T-helper 2 cell treated with Interferon-gamma antibody and Interleukin-4, amounts not matched to agents 5 μg/mL and 100 μg/mL, for 36 hours (primary cell): ENCODE measurements at regions not wholly inside any gene's neighbourhood (a gene's known extent, or its start where the extent isn't known, plus 50 kb on each side); places are given as distances from the start of the nearest gene placed in this dataset.

Source experiments
- DNase-seq: peaks from one replicate; pipeline ENCODE4 v3.0.0; 2021; ENCODE audit warnings: low spot score
- H3K27ac Mint-ChIP-seq: one replicate; pipeline ENCODE4 v1.8.0; 2021; ENCODE audit warnings: mild to moderate bottlenecking, mixed read lengths
- H3K27me3 Mint-ChIP-seq: one replicate; pipeline ENCODE4 v1.8.0; 2021; ENCODE audit warnings: low read depth, mixed read lengths
- H3K36me3 Mint-ChIP-seq: one replicate; pipeline ENCODE4 v1.8.0; 2021; ENCODE audit warnings: low read depth, mixed read lengths
- H3K4me1 Mint-ChIP-seq: one replicate; pipeline ENCODE4 v1.8.0; 2021; ENCODE audit warnings: low read depth, mixed read lengths
- H3K4me3 Mint-ChIP-seq: one replicate; pipeline ENCODE4 v1.8.0; 2022; ENCODE audit warnings: mild to moderate bottlenecking, moderate library complexity, mixed read lengths
- H3K9me3 Mint-ChIP-seq: one replicate; pipeline ENCODE4 v1.8.0; 2021; ENCODE audit warnings: mixed read lengths

DNA sequence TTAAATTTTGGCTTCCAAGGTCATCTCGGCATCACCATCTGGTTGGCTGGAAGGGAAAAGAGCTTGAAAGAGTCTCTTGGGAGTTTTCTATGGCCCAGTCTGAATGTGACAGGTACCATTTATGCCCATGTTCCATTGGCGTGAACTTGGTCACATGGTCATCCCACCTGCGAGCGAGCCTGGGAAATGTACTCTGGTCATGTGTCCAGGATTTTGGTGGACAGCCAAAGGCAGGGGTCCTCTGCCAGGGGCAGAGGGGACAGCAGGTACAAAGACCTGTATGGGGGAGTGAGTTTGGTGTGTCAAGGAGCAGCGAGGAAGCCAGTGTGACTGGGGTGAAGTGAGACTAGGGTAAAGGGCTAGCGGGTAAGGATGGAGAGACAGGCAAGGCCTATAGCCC, 112.6 kb downstream of the CDC5L start:
- no peak overlapping the region for H3K4me3 Mint-ChIP-seq
- DNase-seq, result no peak
- no peaks in the 10 kb centered on the region for H3K9me3 Mint-ChIP-seq
- H3K4me1 Mint-ChIP-seq, result no peaks in the 10 kb centered on the region
- no peak overlapping the region for H3K27ac Mint-ChIP-seq
- no peaks in the 10 kb centered on the region for H3K36me3 Mint-ChIP-seq
- H3K27me3 Mint-ChIP-seq, result peaks cover 5% of the 10 kb centered on the region

DNA sequence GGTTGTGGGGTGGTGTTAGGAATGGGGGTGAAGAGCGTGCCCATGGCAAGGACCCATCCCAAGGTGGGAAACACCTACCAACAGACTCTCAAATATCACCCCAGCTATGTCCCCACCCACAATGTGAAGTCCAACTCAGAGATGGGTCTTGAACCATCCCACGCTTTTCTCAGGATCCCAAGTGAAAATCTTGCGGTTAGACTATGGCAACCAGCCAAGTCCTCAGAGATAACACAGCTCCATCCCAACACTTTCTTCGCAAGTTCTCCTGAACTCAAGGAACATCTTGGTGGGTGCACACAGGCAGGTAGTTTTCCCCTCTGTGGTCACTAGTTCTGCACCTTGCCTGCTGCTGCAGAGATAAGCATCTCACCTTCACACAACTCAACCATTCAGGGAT, 116.0 kb downstream of the CDC5L start:
- H3K27me3 Mint-ChIP-seq, result peaks cover 11% of the 10 kb centered on the region
- DNase-seq, result no peak
- no peak overlapping the region for H3K4me3 Mint-ChIP-seq
- H3K4me1 Mint-ChIP-seq, result no peaks in the 10 kb centered on the region
- no peak overlapping the region for H3K27ac Mint-ChIP-seq
- no peaks in the 10 kb centered on the region for H3K36me3 Mint-ChIP-seq
- H3K9me3 Mint-ChIP-seq, result no peaks in the 10 kb centered on the region

DNA sequence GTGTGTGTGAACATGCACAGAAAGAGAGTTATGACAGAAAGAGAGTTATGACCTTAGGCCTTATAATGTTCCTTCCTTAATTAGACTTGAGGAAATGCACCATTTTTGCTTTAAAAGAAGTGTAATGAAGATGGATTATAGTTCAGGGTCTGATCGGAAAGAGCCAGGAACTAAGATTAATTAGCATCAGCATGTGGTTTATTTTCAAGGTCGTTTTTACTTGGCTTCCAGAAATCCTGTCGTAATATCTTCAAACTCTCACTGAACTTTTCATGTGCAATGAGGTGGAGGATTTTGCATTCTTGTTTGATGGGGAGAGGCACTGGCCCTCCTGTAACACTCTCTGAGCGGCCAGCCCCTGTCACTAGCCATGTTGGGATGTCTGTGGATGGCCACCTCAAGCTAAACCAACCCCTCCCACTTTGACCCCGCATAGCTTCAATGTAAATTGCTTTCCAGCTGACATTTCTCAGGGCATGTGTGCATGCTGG, 116.8 kb downstream of the CDC5L start:
- Mint-ChIP-seq H3K4me3 (no peak overlapping the region), H3K9me3 (no peaks in the 10 kb centered on the region), H3K27ac (no peak overlapping the region), H3K27me3 (peaks cover 13% of the 10 kb centered on the region), H3K4me1 (no peaks in the 10 kb centered on the region), H3K36me3 (no peaks in the 10 kb centered on the region)
- no peak for DNase-seq

DNA sequence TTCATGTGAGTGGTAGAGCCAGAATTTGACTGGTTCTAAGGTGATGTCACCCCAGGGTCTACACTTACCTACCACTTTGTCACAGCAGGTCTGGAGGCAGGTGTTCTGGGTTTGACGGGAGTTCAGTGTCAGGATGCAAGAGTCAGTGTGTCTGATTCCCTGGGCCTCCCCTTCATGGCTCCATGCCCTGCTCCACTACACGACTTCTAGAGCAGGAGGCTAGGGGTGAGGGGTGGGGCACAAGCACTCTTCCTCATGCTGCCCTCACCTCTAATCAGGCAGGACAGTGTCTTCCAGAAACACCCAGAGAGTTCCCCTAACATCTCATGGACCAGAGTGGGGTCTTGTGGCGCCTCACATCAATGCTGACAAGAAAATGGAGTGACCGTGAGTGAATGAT, 118.2 kb downstream of the CDC5L start:
- Mint-ChIP-seq H3K4me3 (no peak overlapping the region), H3K27me3 (peaks cover 17% of the 10 kb centered on the region), H3K36me3 (no peaks in the 10 kb centered on the region), H3K4me1 (no peaks in the 10 kb centered on the region), H3K9me3 (no peaks in the 10 kb centered on the region), H3K27ac (no peak overlapping the region)
- no peak for DNase-seq

DNA sequence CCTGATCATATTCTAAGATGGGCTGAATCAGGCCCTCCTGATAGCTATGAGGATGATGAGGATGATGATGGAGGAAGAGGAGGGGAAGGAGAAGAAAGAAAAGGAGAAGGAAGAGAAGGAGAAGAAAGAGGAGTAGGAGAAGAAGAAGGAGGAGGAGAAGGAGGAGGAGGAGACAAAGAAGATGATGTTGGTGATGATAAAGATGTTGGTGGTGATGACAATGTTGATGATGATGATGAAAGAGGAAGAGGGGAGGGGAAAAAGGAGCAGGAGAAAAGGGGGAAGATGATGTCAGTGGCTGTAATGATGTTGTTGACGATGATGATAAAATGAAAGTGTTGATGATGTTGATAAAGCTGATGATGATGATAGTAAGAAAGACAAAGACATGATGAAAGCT, 119.5 kb downstream of the CDC5L start:
- H3K4me3 Mint-ChIP-seq, result no peak overlapping the region
- H3K27me3 Mint-ChIP-seq, result peaks cover 21% of the 10 kb centered on the region
- no peak for DNase-seq
- H3K9me3 Mint-ChIP-seq, result no peaks in the 10 kb centered on the region
- H3K4me1 Mint-ChIP-seq, result no peaks in the 10 kb centered on the region
- no peak overlapping the region for H3K27ac Mint-ChIP-seq
- no peaks in the 10 kb centered on the region for H3K36me3 Mint-ChIP-seq

DNA sequence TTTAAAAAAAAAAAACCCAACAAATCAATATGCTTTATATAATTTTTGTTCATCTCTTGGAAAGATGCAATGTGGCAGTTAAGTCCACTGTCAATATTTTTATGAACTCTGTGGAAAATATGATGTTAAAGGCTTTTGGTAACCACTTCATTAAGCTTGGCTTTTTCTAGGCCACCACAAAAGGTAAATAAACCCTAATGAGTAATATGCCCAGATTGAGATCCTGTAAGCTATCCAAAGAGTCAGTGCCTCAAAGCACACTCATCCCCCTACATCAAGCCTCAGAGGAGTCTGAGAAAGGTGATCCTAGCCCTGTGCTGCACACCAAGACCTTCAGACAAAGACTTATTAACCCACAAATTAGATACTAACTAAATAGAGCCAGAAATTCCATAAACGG, 121.1 kb downstream of the CDC5L start:
- Mint-ChIP-seq H3K27ac (no peak overlapping the region), H3K4me3 (no peak overlapping the region), H3K36me3 (no peaks in the 10 kb centered on the region), H3K4me1 (no peaks in the 10 kb centered on the region), H3K27me3 (peaks cover 22% of the 10 kb centered on the region), H3K9me3 (no peaks in the 10 kb centered on the region)
- DNase-seq, result no peak

DNA sequence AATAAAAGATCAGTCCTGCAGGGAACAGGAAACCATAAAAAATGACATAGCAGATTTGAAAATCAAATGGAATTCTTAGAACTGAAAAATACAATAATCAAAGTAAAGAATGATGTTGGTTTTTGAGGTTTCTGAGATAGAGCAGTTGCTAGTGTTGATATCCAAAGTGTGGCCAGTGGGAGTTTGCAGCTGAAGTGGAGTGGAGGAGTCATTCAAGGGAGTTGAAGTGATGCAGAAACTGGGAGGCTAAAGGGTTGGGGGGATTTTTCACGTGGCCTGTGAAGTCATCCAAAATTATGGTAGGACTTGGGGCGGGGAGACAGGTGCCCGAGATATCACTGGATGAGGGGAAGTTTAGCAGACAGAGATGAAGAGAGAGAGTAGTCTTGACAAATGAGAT, 123.6 kb downstream of the CDC5L start:
- no peak for DNase-seq
- H3K9me3 Mint-ChIP-seq, result no peaks in the 10 kb centered on the region
- no peak overlapping the region for H3K27ac Mint-ChIP-seq
- H3K4me3 Mint-ChIP-seq, result no peak overlapping the region
- H3K4me1 Mint-ChIP-seq, result no peaks in the 10 kb centered on the region
- no peaks in the 10 kb centered on the region for H3K36me3 Mint-ChIP-seq
- H3K27me3 Mint-ChIP-seq, result peaks cover 21% of the 10 kb centered on the region

DNA sequence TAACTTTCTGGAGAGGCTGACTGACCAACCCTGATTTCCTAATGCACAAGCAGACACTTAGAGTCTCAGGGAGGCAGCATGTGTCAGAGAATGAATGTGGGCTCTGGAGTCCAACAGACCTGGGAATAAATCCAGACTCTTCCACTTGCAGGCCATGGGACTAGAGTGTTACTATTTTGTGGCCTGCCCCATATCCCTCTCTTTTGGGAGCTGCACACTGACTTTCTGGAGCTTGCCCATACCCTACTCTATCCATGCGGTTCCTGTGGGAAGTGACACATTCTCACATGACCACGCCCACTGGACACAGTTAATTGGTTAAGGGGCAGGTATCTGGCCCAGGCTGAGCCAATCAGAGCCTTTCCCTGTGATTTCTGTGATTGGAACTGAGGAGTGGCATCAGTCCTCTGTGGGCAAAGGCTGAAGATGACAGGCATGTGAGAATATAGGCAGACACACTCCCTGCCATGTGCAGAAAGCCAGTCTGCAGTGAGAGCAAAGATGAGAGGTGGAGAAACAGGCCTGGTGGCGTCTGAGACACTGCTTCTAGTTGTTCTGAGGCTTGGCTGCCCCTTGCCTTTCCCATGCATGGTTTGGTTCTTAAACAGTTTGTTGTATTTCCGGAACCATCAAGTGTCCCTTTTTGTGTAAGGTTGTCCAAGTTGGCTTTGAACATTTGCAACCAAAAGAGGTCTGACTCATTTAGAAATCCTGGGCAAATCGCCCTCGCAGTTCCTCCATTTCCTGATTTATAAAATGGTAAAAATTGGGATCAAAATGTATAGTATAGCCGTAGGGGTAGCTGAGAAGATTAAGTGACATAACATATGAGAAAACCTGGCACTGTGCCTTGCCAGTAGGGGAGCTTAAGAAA, 125.6 kb downstream of the CDC5L start:
- DNase-seq, result no peak
- H3K36me3 Mint-ChIP-seq, result no peaks in the 10 kb centered on the region
- no peaks in the 10 kb centered on the region for H3K4me1 Mint-ChIP-seq

DNA sequence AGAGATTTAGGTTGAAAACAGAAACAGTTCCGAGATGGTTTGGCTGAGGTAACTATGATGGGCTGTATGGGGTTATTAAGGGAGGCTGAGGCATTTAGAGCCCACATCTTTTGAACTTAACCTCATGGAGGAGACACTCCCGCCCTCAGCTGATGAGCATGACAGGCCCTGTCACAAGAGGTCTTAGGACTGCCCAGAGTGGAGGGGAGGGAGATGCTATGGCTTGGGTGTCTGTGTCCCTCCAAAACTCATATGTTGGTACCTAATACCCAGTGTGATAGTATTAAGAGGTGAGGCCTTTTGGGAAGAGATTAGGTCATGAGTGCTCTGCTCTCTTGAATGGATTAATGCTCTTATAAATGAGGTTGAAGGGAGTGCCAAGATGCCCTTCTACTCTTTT, 126.6 kb downstream of the CDC5L start:
- Mint-ChIP-seq H3K27me3 (peaks cover 40% of the 10 kb centered on the region), H3K9me3 (peaks cover 9% of the 10 kb centered on the region), H3K4me3 (no peak overlapping the region), H3K36me3 (no peaks in the 10 kb centered on the region), H3K27ac (no peak overlapping the region), H3K4me1 (no peaks in the 10 kb centered on the region)
- DNase-seq, result no peak

More for the DNA sequence above, 125.6 kb downstream of the CDC5L start:
- no peak overlapping the region for H3K27ac Mint-ChIP-seq
- H3K4me3 Mint-ChIP-seq, result no peak overlapping the region
- no peaks in the 10 kb centered on the region for H3K9me3 Mint-ChIP-seq
- peaks cover 32% of the 10 kb centered on the region for H3K27me3 Mint-ChIP-seq

DNA sequence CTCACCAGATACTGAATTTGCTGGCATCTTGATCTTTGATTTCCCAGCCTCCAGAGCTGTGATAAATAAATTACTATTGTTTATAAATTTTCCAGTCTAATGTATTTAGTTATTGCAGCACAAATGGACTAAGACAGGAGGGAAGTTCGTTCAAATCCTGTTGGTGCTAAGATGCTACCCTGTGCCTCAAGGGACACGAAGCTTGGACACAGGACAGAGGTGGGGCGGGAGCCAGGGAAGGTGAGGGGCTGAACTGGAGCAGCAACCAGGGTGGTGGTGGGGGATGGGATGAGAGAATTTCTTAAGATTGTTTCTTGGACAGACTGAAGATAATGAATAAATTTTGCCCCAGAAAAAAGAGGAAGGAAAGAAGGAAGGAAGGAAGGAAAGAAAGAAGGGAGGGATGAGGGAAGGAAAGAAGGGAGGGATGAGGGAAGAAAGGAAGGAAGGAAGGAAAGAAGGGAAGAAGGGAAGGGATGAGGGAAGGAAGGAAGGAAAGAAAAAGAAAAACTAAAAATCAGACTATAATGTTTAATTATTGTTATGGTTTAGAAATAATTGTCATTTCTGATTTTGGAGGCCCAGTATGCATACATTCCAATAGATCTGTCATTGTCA, 127.2 kb downstream of the CDC5L start:
- Mint-ChIP-seq H3K36me3 (no peaks in the 10 kb centered on the region), H3K27ac (no peak overlapping the region), H3K4me3 (no peak overlapping the region), H3K4me1 (no peaks in the 10 kb centered on the region), H3K9me3 (peaks cover 13% of the 10 kb centered on the region), H3K27me3 (peaks cover 44% of the 10 kb centered on the region)
- DNase-seq, result no peak

DNA sequence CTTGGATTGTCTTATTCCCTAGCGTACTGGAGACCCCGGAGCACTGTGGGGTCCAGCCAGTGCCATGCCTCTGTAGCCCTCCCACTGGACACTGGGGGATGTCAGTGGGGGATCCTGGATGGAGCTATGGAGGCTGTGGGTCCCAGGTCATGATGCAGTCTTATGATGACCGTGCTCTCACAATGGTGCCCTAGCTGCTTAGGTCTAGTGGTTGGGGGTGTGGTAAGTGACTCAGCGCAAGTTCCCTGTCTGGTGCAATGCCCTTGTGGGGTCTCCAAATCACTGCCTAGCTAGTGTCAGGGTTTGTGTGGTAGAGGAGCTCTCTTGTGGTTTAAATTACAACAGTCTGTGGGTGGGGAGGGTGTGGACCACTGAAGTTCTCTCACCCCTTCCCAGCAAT, 135.4 kb downstream of the CDC5L start:
- Mint-ChIP-seq H3K27ac (no peak overlapping the region), H3K27me3 (peaks cover 24% of the 10 kb centered on the region), H3K4me1 (peaks cover 26% of the 10 kb centered on the region), H3K36me3 (no peaks in the 10 kb centered on the region), H3K4me3 (no peak overlapping the region), H3K9me3 (peaks cover 22% of the 10 kb centered on the region)
- DNase-seq, result no peak

DNA sequence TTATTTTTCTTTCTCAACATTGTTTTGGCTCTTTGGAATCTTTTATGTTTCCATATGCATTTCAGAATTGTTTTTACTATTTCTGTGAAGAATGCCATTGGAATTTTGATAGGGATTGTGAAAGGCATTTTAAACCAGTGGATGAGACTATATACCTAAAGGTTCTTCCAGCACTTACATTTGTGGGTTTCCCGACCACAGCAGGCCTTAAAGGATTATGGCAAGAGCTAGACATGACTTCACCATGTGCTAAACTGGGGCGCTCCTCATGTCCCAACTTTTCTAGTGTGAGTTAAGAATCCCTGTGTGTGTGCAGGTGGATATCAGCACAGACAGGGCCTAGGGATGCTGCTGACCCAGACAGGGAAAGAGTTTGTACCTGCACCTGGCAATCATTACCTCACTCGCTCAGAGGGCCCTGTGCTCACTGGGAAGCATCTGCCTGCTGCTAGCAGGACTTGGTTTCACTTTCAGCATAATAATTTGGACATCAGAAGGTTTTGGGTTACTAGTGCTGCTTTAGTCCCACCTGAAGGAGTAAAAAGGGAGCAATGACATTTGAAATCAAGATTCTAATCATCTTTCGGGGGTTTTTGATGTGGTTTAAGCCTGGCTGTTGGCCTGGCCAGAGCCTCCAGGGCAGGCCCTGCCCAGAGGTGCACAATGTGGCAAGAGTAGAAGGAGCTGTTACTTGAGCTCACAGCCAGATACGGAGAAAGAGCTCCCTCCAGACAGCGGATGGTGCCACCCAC, 137.1 kb downstream of the CDC5L start:
- Mint-ChIP-seq H3K9me3 (peaks cover 9% of the 10 kb centered on the region), H3K27me3 (peaks cover 7% of the 10 kb centered on the region), H3K36me3 (no peaks in the 10 kb centered on the region), H3K4me1 (peaks cover 31% of the 10 kb centered on the region), H3K27ac (no peak overlapping the region), H3K4me3 (peak overlapping the region; percentile 20)
- DNase-seq, result no peak

DNA sequence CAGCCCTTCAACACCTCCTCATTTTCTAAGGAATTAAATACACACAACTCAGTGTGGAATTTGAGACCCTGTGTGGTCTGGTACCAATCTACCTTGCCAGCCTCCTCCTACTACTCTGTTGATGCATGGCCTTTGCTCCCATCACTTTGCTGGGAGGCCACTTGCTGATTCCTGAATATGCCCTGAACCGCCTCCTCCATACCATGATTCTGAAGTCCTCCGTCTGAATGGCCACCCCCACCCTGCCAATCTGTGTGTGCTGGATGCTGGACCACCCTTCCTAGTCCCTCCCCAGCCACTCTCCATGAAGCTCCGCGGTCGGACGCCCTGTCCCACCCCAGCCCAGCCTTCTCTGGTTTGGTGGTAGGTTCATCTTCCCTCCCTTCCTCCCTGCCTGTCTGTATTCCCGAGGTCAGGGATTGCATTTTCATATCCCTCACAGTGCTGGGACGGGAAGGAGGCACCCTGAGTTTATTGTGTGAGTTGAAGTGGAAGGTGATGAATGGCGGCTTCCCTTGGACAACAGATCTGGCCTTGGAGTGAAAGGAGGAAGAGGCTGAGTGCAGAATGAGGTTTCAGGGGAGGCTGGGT, 138.3 kb downstream of the CDC5L start:
- DNase-seq, result no peak
- H3K27ac Mint-ChIP-seq, result no peak overlapping the region
- H3K9me3 Mint-ChIP-seq, result peaks cover 9% of the 10 kb centered on the region
- peaks cover 5% of the 10 kb centered on the region for H3K27me3 Mint-ChIP-seq
- no peak overlapping the region for H3K4me3 Mint-ChIP-seq
- H3K4me1 Mint-ChIP-seq, result peaks cover 23% of the 10 kb centered on the region
- H3K36me3 Mint-ChIP-seq, result no peaks in the 10 kb centered on the region

DNA sequence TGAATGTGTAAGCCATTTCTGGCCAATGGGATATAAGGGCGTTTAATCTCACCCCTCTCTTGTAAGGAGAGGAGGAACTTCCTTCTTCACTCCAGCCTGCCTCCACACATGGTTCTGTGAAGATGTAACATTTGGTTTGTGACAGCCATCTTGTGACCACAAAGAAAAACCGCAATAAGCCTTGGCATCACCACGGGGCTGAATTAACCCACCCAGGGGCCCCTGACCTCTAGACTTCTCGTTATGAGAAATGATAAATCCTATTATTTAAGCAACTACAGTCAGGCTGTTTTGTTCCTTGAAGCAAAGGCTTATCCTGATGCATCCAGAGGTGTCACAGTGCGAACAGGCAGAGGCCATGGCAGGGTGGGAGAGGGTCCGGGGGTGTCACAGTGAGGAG, 139.7 kb downstream of the CDC5L start:
- peaks cover 22% of the 10 kb centered on the region for H3K4me1 Mint-ChIP-seq
- no peaks in the 10 kb centered on the region for H3K36me3 Mint-ChIP-seq
- peak; percentile 21 for DNase-seq
- H3K9me3 Mint-ChIP-seq, result no peaks in the 10 kb centered on the region
- H3K27ac Mint-ChIP-seq, result no peak overlapping the region
- H3K4me3 Mint-ChIP-seq, result no peak overlapping the region
- peaks cover 2% of the 10 kb centered on the region for H3K27me3 Mint-ChIP-seq
